HG03103 (cell line): ENCODE measurements at regions not wholly inside any gene's neighbourhood (a gene's known extent, or its start where the extent isn't known, plus 50 kb on each side); places are given as distances from the start of the nearest gene placed in this dataset.

ENCODE experiments used
- ATAC-seq: cut with Tn5 transposase; IDR thresholded peaks from one replicate; pipeline ENCODE4 v1.9.1; 2021; ENCODE audit warnings: low read depth; ENCODE audit not compliant: unreplicated experiment

DNA sequence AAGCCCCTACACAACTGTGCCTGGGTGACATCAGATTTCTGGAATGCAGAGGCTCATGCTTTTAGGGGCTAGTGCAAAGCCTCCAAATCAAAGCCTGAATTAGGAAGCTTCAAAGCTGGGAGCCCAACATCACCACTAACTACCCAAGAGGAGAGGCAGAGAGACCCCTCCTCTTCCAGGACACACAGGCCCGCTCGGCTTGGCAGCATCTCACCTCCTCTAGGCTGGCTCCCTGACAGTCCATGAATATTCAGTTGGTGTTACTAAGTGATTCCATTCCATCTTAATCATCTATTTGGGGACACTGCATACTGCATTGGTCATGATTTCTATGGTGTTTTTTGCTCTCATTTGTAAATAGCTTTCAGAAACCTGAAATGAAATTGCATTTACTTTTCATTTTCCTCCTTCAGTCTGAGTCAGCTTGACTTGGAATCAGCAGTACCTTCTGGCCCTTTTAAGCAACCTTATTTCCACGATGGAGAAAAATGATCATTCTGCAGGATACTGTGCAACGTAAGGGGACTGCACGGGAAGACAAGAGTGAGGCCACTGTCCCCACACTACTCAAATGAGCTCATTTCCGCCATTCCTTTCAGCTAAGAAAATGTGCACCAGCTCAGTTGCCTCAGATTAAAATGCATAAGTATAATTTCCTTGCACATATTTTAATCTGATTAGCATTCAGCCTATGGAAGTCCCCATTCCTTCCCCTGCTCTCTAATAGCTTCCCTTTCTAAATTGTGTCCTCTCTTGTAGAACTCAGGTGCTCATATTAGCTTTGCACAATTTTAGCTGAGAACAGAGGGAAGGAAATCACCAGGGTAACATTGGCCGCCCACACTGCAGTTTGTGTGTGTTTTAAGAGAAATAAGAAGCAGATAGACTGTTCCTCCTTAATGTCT is 219.9 kb downstream of the RFC3 start:
- peak; percentile 49 for ATAC-seq

DNA sequence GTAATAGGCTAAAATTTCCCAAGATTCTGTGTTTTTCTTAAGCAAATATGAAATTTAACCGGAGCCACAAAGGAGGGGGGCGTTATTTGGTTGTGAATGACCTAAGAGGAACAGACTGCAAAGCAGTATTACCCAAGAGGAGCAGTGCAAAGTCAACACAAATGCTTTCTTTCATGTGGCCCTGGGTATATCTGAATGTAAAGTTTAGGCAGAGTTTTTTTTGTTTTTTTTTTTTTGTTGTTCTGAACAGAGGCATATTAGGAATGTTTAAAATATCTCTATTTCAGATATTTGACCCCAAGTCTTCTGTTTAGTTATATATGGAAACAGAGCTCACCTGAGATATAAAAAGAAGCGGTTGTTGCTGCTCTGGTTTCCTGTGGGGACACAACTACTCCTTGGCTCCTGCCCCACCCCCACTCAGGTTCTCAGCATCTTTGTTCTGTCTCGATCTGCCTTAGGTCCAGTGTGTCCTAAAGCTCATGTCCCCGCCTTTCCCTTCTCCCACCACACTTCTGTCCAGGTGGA is 220.7 kb downstream of the RFC3 start:
- peak; percentile 39 for ATAC-seq

DNA sequence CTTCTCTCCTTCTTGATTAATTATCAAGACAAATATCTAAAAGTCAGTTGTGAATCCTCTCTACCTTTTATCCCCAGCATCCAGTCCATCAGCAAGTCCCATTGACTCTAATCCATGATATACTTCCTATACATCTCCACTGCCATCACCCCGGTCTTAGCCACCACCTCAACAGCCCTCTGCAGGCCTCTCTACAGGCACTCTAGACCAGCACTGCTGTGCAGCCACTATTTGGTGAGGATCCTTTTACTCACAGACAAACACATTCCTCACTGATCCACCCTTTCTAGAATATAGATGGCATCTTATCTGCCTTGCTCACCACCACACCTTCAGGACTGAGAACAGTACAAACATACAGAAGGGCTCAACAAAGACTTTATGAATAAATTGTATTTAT is 221.7 kb downstream of the RFC3 start:
- ATAC-seq: no peak

DNA sequence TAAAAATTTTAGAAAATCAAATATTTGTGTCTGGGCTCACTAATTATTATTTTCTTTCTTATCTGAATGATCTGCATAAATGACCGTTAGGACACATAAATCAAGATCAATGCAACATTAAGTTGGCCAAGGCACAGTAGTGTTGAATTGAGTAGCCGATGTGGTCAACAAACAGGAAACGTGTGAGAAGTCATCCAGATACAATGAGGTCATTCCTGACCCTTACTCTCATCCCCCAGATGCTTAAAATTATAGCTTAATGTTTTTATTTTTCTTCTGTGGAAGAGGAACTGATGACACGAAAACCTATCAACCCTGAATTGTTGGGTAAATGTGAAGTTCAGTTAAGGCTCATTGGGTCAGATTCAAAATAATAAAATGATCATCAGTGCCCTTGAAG is 222.9 kb downstream of the RFC3 start:
- ATAC-seq: no peak

DNA sequence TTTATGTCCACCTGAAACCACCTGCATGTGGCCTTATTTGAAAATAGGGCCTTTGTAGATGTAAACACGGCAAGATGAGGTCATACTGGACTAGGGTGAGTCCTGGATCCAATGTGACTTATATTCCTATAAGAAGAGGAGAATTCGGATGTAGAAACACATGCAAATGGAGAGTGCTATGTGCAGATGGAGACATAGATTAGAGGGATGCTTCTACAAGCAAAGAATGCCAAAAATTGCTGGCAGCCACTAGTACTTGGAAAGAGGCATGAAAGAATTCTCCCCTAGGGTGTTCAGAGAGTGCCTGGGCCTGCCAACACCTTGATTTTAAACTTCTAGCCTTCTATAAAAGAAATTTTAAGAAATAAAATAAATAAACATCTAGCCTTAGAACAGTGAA is 226.1 kb downstream of the RFC3 start:
- ATAC-seq: no peak

DNA sequence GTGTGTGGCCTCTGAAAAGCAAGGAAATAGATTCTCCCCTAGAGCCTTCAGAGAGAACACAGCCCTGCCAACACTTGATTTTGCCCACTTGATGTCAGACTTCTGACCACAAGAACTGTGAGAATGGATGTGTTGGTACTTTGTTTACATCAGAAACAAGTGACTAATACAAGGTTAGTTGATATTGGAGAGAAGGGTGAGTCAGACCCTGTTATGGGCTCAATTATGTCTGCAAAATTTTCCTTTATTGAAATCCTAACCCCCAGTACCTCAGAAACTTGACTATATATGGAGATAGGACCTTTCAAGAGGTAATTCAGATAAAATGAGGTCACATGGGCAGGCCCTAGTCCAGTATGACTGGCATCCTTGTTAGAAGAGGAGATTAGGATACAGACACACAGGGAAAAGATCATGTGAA is 226.7 kb downstream of the RFC3 start:
- ATAC-seq: no peak

DNA sequence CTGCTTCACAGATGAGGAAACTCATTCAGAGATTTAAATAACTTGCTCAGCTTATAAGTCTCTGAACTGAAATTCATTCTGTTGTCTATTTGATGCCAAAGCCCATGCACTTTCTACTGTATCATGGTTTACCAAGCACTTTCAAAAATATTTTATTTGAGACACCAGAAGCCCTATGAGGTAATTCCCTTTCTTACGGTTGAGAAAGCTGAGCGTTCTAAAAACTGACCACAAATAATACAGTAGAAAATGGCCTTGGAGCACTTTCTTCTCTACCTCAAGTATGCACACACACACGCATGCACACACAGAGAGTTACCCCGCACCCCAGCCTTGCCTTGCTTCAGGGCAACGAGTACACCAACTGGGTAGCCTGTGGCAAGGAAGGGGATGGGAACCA is 228.5 kb downstream of the RFC3 start:
- no peak for ATAC-seq

DNA sequence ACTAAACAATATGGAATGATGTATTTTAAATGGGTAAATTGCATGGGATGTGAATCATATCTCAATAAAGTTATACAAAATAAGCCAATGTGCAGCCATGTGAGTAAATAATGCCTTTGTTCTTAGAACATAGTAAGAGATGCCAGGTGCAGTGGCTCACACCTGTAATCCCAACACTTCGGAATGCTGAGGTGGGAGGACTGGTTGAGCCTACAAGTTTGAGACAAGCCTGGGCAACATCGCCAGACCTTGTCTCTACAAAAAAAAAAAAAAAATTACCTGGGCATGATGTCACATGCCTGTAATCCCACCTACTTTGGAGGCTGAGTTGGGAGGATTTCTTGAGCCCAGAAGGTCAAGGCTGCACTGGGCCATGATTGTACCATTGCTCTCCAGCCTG is 230.7 kb downstream of the RFC3 start:
- ATAC-seq: no peak

DNA sequence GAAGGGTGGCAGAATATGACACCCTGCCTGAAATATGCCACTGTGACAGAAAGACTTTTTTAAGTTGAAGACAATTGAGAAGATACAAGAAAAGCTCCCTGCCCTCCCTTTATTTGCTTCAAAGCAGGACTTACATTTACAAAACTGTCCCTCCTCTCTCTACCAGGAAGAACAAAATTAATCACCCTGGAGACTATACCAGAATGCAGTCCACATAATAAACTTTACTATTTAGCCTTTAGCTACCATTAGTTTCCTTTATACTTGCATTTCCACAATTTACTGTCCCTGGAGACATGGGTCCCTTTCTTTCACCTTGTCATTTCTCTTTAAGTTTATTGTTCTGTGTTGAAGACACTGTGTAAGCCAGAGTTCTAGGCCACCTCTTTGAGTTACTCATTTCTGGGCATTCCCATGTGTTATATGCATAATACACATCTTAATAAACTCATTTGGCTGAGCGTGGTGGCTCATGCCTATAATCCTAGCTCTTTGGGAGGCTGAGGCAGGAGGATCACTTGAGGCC is 238.8 kb downstream of the RFC3 start:
- ATAC-seq: no peak

DNA sequence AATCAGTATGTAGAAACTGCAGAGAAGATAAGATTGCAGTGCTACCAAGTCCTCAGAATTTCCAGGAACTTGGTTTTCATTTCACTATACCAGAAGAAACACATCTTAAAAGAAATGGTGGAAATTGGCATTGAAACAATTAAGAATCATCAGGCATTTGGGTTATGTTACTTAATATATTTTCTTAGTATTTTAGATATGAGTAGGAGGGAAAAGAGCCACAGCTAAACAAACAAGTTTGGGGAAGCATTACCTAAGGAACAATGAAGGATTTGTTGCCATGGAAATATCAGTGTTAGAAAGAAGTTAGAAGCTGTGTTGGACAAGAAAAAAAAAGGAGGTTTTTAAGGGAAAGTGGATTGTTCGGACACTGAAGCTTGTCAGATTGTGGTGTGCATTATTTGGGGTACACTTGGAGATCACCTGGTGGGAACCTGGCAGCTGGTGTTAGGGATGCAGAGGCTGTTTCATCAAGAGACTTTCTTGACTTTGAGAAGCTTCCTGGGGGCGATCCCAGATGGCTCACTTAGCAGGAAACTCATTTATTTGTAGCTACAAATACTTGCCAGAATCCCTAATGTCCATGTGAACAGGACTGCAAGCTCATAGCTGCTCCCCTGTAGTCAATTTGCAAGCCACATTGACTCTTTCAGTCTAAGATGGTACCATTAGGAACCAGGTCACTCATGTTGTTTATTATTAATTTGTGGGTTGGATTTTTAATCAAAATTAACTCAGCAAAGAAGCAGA is 246.7 kb downstream of the RFC3 start:
- ATAC-seq: no peak

DNA sequence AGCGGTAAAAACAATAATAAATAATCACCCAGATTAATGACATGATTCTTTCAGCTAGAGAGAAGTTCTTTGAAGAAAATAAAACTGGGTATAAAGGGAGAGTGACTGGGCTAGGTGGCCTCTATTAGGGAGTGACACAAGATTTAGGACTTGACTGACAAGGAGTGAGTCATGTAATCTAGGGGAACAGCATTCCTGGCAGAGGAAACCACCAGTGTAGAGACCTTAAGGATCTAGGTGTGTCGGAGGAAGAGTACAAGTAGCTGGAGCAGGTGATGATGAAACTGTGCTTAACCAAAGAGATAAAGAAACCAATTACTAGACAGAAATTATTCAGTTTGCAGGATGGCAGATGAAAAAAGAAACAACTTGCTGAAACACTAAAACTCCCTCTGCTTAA is 248.0 kb downstream of the RFC3 start:
- no peak for ATAC-seq

DNA sequence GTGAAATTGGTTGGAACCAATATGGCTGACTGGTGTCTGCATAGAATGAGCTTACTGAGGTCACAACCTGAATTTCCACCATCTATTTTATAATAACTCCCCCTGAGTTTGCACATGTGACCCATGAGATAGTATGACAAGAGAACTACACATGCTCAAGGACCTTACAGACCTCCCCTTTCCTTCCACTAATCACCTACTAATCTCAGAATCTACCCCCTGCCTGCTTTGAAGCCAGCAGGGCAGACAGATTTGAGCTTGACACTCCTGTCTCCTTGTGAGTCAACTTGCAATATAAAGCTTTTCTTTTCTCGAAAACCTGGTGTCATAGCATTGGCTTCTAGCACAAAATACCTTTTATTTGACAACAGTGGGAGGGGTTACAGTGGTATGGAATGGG is 248.4 kb downstream of the RFC3 start:
- ATAC-seq: no peak

DNA sequence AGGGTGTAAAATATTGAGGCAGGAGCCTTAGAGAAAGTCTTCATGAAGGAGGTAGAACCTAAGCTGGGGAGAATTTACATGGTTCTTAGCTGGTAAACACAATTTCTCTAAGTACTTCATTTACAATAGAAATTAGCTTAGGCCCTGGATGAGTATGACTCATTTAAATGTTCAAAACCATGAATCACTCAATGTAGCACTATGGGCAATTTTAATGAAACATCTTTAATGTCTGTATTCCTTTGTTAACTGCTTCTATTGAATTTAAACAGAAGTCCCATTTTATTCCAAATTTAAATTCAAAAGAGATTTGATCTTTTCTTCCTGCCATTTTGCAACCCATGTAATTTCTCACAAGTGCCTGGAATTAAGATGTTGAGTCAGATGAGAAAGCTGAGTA is 252.1 kb downstream of the RFC3 start:
- no peak for ATAC-seq

DNA sequence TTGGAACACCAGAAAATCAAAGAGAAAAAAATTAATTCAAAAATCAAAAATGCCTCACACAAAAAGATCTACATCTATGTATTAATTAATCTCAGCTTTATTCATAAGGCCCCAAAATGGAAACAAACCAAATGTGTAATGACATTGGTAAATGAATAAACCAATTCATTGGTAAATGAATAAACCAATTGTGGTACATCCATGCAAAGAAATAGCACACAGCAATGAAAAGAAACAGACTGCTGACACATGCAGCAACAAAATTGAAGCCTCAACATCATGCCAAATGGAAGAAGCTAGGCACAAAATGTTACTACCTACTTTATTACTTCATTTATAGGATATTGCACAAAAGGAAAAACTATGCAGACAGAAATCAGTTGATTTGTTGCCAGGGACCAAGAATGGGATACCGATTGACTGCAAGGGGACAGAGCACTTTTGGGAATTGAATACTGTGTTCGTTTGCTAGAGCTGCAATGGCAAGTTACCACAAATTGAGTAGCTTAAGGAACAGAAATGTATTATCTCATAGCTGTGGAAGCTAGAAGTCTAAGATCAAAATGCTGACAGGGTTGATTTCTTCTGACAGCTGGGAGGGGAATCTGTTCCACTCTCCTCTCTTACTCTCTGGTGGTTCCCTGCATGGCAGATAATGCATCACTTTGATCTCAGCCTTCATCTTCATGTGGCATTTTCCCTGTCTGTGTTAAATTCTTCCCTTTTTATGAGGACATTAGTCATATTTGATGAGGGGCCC is 252.8 kb downstream of the RFC3 start:
- no peak for ATAC-seq

DNA sequence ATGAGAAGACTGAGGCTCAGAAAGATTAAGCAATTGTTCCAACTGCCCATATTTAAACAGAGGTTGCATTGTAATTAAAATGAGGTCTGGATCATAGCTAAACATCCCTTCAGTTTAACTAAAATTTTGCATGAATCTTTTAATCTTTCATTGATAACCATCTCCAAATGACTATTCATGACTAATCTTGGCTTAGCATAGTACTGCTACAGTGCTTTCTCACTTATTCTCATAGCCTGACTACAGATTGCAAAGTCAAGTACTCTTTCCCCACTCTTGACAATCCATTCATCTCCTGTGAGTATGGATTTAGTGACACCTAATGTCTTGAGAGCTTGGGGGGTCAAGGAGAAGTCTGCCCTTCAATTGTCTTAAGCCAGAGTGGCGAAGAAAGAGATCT is 258.4 kb downstream of the RFC3 start:
- ATAC-seq: no peak

DNA sequence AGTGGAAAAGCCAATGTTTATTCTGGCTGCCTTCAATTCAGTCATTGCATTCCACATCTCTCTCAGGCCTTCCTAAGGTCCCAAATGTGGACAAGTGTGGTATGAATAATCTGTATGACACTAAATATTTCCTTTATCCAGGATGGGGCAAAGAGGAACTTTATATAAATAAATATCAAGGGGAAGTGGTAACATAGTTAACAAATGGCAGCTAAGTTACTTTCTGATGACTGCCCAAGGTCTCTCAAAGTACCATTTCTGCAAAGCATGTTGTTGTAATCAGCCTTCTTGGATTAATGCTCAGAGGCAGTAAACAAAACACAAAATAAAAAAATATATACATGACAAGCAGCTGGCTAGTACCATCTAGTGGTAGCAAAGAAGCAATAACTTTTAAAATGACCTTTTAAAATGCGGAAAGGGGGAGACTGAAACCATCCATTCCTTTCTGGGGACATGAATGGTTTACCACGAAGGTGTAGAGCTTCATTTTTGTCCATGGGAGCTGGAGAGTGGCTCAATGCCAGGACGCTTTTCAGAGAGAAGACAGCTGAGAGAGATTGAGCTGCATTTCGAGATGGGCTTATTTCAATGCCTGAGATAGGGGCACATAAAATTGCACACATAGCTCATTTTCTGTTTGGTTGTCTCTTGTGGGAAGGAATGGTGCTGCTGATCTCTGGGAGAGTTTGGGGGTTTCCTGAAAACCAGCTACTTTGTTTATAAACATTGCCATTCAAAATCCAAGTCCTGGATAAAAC is 259.2 kb downstream of the RFC3 start:
- ATAC-seq: no peak

DNA sequence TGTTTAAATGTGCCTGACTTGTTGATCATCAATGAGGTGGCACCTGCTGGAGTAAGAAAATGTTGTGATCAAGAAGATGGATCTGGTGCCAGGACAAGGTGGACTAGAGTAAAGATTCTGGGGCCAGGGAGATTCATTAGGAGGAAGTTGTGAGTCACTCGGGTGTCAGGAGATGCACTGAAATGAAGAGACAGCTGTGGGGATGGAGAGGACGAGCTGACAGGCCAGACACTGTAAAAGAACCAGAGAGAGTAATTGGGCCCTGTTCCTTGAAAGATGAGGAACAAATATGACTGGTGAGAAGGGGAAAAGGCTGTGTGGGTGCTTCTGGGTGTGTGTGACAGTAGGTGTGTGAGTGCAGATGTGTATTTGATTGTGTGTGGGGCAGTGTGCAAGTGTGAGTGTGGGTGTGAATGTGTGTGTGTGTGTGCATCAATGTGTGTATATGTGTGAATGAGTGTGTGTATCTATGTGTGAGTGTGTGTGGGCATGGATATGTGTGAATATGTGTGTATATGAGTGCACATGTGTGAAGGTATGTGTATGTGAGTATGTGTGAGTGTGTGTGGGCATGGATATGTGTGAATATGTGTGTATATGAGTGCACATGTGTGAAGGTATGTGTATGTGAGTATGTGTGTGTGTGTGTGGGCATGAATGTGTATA is 260.5 kb downstream of the RFC3 start:
- ATAC-seq: no peak

DNA sequence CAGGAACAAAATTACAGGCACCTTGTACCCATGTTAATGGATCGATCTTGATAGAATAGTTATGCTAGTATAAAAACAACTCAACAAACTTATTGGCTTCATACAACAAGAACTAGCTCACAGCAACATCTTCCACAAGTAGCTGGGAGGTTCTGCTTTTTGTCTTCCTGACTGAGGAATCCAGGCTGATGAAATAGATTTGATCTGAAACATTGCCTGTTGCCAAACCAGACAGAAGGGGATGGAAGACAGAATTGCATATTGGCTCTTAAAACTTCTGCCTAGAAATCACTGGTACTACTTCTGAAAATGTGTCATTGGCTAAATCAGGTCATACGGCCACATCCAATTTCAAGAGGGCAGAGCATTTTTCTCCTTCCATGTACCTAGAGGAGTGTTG is 267.3 kb downstream of the RFC3 start:
- ATAC-seq: no peak

DNA sequence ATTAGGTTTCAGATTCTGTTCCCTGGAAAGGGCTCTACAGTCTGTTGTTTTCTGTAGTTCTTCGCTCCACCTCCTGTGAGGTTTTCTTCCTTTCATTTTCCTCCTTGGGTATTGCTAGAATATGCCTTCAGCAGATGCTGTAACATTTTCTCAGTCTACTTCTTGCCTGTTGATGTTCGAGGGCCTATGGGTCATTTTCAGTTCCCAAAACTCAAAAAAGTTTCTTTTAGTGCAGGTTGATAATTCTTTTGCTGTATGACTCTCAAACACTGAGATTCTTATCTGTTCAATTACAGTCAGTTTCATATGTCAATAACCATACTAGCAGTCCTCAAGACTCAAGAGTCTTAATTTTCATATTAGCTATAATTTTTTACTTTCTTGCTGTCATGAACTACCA is 268.3 kb downstream of the RFC3 start:
- peak; percentile 83 for ATAC-seq
